Duodenal mucosa (tissue), 2 donors: ENCODE measurements at regions not wholly inside any gene's neighbourhood (a gene's known extent, or its start where the extent isn't known, plus 50 kb on each side); places are given as distances from the start of the nearest gene placed in this dataset.

Experiments
- H3K27ac ChIP-seq: one replicate; pipeline ENCODE4 v1.7.0; 2013; ENCODE audit warnings: low read depth, low read length
- H3K27me3 ChIP-seq, 2 donors: one replicate each; pipeline ENCODE4 v1.7.0; 2013; ENCODE audit warnings: low read length in 2 of 2, control low read depth in 1 of 2; ENCODE audit not compliant: insufficient read depth in 2 of 2, control insufficient read depth in 1 of 2
- H3K36me3 ChIP-seq, 2 donors: one replicate each; pipeline ENCODE4 v1.7.0; 2013; ENCODE audit warnings: low read length in 2 of 2, control low read depth in 1 of 2; ENCODE audit not compliant: insufficient read depth in 2 of 2, control insufficient read depth in 1 of 2
- H3K4me1 ChIP-seq, 2 donors: one replicate each; pipeline ENCODE4 v1.7.0; 2013; ENCODE audit warnings: low read length in 2 of 2, control low read depth in 1 of 2; ENCODE audit not compliant: insufficient read depth in 2 of 2, control insufficient read depth in 1 of 2
- H3K4me3 ChIP-seq, 2 donors: one replicate each; pipeline ENCODE4 v1.7.0; 2013; ENCODE audit warnings: low read length in 2 of 2, low read depth in 1 of 2
- H3K9ac ChIP-seq, 2 donors: one replicate each; pipeline ENCODE4 v1.7.0; 2013; ENCODE audit warnings: low read length in 2 of 2, low read depth in 1 of 2
- H3K9me3 ChIP-seq, 2 donors: one replicate each; pipeline ENCODE4 v1.7.0; 2013; ENCODE audit warnings: low read length in 2 of 2, control low read depth in 1 of 2; ENCODE audit not compliant: control insufficient read depth in 1 of 2

DNA sequence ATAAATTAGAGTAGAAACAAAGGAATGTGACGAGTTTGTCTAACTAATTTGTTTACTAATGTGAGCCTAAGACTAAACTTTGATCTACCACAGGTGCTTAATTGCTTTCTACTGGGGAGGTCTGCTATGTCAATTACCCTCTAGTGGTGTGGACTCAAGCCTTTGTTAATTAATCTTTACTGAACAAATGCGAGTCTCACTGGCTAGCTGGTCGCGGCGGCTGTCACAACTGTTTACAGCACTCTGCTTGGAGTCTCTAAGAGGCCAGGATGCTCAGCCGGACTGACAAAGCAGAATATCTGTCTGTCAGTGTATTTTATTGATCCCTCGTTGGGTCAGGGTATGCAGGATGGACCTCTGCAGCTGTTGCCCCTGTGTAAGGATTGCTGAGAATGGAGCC is 124.1 kb upstream of the KDM5D start:
- Histone ChIP-seq H3K27me3 (no peaks in the 10 kb centered on the region), H3K4me3 (no peak overlapping the region), H3K27ac (no peak overlapping the region), H3K4me1 (no peaks in the 10 kb centered on the region), H3K36me3 (no peaks in the 10 kb centered on the region), H3K9me3 (no peaks in the 10 kb centered on the region), H3K9ac (no peak overlapping the region)

DNA sequence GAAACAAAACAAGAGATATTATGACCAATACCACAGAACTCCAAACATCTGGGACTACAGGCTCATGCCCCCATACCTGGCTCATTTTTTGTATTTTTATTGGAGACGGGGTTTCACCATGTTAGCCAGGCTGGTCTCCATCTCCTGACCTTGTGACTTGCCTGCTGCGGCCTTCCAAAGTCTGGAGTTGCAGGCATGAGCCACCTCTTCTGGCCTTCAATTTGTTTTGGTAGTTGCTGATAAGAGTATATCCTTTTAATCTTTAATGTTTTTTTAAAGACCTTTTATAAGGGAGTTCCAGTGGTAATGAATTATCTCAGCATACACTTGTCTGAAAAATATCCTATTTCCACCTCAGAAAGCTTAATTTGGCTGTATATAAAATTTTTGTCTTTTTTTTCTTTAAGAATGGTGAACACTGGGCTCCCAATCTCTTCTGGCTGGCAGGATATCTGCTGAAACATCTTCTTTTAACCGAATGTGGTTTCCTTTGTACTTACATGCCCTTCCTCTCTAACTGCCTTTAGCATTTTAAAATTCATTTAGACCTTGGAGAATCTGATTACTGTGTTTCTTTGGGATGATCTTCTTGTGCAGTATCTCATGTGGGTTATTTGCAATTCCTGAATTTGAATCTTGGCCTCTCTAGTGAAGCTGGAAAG is 112.1 kb upstream of the KDM5D start:
- Histone ChIP-seq H3K9me3 (no peaks in the 10 kb centered on the region), H3K27ac (no peak overlapping the region), H3K36me3 (no peaks in the 10 kb centered on the region), H3K4me1 (no peaks in the 10 kb centered on the region), H3K9ac (no peak overlapping the region), H3K4me3 (no peak overlapping the region), H3K27me3 (no peaks in the 10 kb centered on the region)

DNA sequence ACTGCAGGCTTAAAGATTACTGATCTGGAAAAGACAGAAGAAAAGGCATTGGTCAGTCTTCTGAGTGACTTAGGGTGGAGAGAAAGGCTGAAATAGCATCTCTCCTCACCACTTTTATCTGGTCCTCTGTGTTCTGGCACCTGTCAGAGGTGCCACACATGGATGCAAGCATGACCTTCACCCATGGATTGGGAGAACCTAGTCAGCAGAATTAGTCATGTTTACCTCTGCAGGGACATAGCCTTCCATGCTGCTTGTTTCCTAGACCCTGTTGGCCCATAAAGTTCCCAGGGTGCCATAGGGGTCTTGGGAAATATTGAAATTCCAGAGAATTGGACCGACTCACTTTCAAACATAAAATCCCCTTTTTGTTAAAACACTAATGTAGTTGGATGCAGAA is 98.4 kb upstream of the KDM5D start:
- Histone ChIP-seq H3K9me3 (peaks cover 4 to 5% of the 10 kb centered on the region in 2 donors), H3K4me1 (no peaks in the 10 kb centered on the region)

DNA sequence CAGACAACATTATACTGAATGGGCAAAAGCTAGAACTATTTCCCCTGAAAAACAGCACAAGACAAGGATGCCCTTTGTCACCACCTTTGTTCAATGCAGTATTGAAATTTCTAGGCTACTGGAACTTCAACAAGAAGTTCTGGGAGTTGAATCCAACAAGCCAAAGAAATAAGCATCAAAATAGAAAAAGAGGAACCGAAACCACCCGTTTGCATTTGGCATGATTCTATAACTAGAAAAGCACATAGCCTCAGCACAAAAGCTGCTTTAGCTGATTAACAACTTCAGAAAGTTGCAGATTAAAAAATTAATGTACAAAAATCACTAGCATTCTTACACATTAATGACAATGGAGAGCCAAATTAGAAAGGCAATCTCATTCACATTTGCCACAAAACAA is 79.6 kb upstream of the KDM5D start:
- Histone ChIP-seq H3K4me1 (no peaks in the 10 kb centered on the region), H3K36me3 (no peaks in the 10 kb centered on the region), H3K27ac (no peak overlapping the region), H3K9me3 (no peaks in the 10 kb centered on the region), H3K9ac (no peak overlapping the region), H3K4me3 (no peak overlapping the region), H3K27me3 (no peaks in the 10 kb centered on the region)

More for the DNA sequence above, 98.4 kb upstream of the KDM5D start:
- Histone ChIP-seq H3K27me3 (no peaks in the 10 kb centered on the region), H3K9ac (no peak overlapping the region), H3K36me3 (no peaks in the 10 kb centered on the region), H3K27ac (no peak overlapping the region), H3K4me3 (no peak overlapping the region)

DNA sequence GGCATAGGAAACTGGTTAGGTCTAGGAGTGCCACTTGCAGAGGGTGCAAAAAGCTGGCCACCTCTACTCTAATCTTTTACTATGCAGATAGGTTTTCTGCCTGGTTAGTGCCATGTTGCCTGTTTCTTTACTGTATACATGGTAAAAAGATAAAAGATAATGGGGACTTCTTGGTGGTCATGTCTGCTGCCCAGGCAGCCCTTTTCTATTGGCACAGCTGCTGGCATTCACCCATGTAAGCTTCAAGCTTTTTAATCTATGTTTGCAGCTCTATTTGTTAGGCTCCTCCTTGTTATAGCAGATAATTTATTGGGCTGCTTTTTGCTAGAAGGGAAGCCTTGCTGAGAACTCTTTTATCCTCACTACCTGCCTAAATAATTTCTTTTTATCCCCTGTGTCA is 74.0 kb upstream of the KDM5D start:
- Histone ChIP-seq H3K27ac (no peak overlapping the region), H3K4me1 (no peaks in the 10 kb centered on the region), H3K36me3 (no peaks in the 10 kb centered on the region)

DNA sequence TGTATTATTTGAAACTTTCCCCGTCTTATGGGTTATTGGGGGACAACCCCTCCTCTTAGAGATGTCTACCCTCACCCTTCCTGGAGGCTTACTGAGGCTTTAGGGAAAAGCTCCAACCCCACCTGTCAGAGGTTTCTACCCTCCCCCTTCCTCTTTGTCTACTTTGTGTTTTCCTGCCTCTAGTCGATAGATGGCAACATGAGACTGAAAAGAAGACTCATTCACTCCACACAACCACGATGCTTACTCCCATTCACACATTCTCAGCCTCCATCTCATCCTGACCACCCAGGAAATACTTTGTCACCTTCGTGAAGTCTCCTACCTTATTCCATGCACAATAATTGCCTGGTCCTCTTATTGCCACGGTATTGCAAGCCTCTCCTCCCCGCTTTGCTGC is 72.4 kb upstream of the KDM5D start:
- Histone ChIP-seq H3K9me3 (no peaks in the 10 kb centered on the region), H3K27me3 (no peaks in the 10 kb centered on the region), H3K36me3 (no peaks in the 10 kb centered on the region), H3K27ac (no peak overlapping the region), H3K4me3 (no peak overlapping the region), H3K9ac (no peak overlapping the region), H3K4me1 (no peaks in the 10 kb centered on the region)

More for the DNA sequence above, 74.0 kb upstream of the KDM5D start:
- Histone ChIP-seq H3K4me3 (no peak overlapping the region), H3K27me3 (no peaks in the 10 kb centered on the region), H3K9ac (no peak overlapping the region), H3K9me3 (no peaks in the 10 kb centered on the region)

DNA sequence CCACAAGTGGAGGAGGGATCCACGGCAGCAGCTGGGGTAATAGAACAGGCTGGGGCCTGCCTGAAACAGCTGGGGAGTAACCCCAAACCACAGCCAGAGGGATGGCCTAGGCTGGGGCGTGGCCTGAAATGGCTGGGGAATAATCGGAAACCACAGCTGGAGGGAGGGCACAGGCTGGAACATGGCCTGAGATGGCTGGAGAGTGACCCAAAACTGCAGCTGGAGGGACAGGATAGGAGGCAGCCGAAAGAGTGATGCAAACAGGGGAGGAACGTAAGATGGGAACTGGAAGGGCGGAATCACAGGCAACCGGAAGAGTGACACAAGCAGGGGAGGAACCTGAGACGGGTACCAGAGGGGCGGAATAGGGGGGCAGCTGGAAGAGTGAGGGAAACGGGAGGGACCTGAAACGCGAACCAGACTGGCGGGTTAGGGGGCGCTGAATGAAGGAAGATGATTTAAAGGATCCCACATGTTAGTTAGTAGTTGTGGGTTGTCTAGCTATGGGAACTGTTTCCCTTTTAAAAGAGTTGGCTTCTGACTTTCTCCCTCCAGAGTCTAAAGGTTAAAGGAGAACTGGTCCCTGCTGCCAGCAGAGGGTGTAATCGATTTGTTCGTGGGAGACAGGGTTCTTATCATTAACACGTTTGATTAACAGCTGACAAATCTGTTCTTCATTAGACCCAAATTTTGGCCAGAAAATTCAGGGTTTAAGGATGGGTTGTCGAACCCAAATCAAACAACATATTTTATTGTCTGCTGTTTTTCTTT is 71.7 kb upstream of the KDM5D start:
- Histone ChIP-seq H3K4me1 (no peaks in the 10 kb centered on the region), H3K27ac (no peak overlapping the region), H3K27me3 (no peaks in the 10 kb centered on the region), H3K4me3 (peak overlapping the region in 1 of 2 donors; percentile 40), H3K9me3 (no peaks in the 10 kb centered on the region), H3K36me3 (no peaks in the 10 kb centered on the region), H3K9ac (no peak overlapping the region)
